Lower leg skin (tissue), 4 donors: ENCODE measurements at regions not wholly inside any gene's neighbourhood (a gene's known extent, or its start where the extent isn't known, plus 50 kb on each side); places are given as distances from the start of the nearest gene placed in this dataset.

Experiments
- DNase-seq, 2 donors: peaks; one replicate each; pipeline ENCODE4 v3.0.0-alpha.2; 2019; ENCODE audit warnings: low spot score in 2 of 2
- H3K4me3 ChIP-seq: fragments of 200-600 bp; sonication (generic); 2 replicates; pipeline ENCODE4 v1.5.1; 2017; ENCODE audit warnings: mild to moderate bottlenecking, low read depth; ENCODE audit not compliant: poor library complexity, severe bottlenecking
- CTCF ChIP-seq, 3 donors: fragments of 450-650 bp; IDR thresholded peaks; one replicate each; pipeline ENCODE4 v1.5.1; 2016; ENCODE audit warnings: antibody characterized with exemption in 3 of 3, mild to moderate bottlenecking in 3 of 3, moderate library complexity in 2 of 3
- POLR2A ChIP-seq, 2 donors: fragments of 450-650 bp; IDR thresholded peaks; one replicate each; pipeline ENCODE4 v1.6.1; 2016 to 2017; ENCODE audit warnings: antibody characterized with exemption in 2 of 2, mild to moderate bottlenecking in 1 of 2, moderate library complexity in 1 of 2
- WGBS, 2 donors: methylation state at CpG; one replicate each; pipeline ENCODE4 v1.1.5; 2018; 5-methylcytosine and 5-hydroxymethylcytosine counted together
- intact Hi-C: fragments of 100-400 bp; cut with DNase I; formaldehyde crosslinking; loops from one replicate; pipeline ENCODE4 v1.15.0; 2023; ENCODE audit warnings: low total_unique reads

DNA sequence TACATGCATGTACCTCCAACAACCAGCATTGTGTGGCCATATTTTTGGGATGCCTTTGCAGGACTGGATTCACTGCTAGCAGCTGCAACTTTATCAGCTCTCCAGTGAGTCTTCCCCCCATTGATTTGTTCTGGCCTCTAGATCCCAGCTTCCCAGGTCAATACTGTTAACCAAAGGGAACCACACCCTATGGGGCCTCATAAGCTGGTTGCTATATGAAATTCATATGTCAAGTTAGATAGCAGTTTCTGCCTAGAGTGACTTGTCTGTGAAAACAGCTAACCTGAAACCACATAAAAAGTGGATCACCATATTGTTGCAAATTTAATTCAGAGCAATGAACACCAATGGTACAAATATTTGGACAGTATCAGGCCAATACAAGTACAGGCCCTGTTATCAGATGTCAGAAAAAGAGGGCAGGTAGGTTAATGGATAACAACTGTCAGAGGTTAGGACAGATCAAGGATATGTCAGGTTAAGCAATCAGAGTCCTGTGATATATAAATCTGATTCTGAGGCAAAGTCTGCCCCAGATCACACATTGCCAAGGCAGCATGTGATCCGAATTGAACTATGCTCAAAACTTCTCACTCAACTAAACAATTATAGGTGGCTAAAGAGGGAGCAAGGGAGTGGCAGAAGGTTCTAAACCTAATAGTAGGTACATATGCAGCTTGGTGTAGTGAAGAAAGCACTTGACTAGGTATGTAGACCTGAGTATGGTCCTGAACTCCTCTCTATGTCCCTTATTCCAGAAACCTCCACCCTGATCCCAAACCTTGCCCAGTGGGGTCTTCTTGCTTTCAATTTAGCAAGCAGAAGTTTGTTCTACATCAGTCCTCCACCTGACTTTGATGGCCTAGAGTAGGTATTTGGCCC lies 94.7 kb upstream of the FOXN2 start:
- H3K4me3 ChIP-seq = no peak overlapping the region
- TF ChIP-seq POLR2A (IDR thresholded peaks at IDR 0.05) (no peak), CTCF (IDR thresholded peaks at IDR 0.05) (no peak)
- DNase-seq = no peak
- 69 to 89% methylated on average over 1 of the region's 1 CpG for WGBS, 2 donors
- intact Hi-C loops = no loop called here

DNA sequence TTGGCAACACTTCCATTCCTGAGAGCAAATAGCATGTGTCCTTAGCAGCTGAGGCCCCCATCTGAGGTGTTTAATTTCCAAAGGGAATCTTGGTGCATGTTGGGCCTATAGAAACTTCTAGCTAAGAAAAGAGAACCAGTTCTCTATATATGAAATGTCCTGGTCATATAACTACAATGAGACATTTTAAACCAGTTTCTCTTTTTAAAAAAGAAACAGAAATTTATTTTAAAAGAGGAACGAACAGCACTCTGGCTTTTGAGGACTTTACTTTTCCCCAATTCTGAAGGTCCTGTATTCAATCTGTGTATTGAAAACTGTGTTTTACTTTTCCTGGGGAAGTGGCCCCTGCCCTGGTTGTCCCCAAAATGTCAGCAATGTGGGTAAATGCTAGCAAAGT lies 94.0 kb upstream of the FOXN2 start:
- intact Hi-C loops = no loop called here
- WGBS, 2 donors = 73 to 81% methylated on average over 1 of the region's 1 CpG
- DNase-seq = no peak
- TF ChIP-seq CTCF (IDR thresholded peaks at IDR 0.05) (no peak), POLR2A (IDR thresholded peaks at IDR 0.05) (no peak)
- no peak overlapping the region for H3K4me3 ChIP-seq

GRCh38 chr2:48221846-48222516 lies 92.5 kb upstream of the FOXN2 start:
- WGBS, 2 donors = 67 to 72% methylated on average over 4 of the region's 4 CpGs
- intact Hi-C loops = no loop called here
- TF ChIP-seq POLR2A (IDR thresholded peaks at IDR 0.05) (no peak), CTCF (IDR thresholded peaks at IDR 0.05) (peak in 1 of 3 donors; percentile 30)
- DNase-seq = no peak
- no peak overlapping the region for H3K4me3 ChIP-seq

GRCh38 chr2:48227617-48228344 lies 86.7 kb upstream of the FOXN2 start:
- intact Hi-C loops = no loop called here

DNA sequence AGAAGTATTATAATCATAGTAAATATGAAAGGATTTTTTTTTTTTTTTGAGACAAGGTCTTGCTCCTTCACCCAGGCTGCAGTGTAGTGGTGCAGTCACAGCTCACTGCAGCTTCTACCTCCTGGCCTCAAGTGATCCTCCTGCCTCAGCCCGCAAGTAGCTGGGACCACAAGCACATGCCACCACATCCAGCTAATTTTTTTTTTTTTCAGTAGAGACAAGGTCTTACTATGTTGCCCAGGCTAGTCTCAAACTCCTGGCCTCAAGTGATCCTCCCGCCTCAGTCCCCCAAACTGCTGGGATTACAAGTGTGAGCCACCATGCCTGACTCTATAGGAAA lies 86.2 kb upstream of the FOXN2 start:
- intact Hi-C loops = no loop called here
- 93% methylated on average over 2 of the region's 2 CpGs for WGBS, 2 donors
- DNase-seq = no peak
- TF ChIP-seq POLR2A (IDR thresholded peaks at IDR 0.05) = no peak
- no peak for TF ChIP-seq CTCF (IDR thresholded peaks at IDR 0.05)
- no peak overlapping the region for H3K4me3 ChIP-seq

More at GRCh38 chr2:48227617-48228344, 86.7 kb upstream of the FOXN2 start:
- no peak overlapping the region for H3K4me3 ChIP-seq
- TF ChIP-seq POLR2A (IDR thresholded peaks at IDR 0.05) (no peak), CTCF (IDR thresholded peaks at IDR 0.05) (no peak)
- 64% methylated on average over 3 of the region's 3 CpGs for WGBS, 2 donors
- DNase-seq = no peak
